ENCODE measurements at regions not wholly inside any gene's neighbourhood (a gene's known extent, or its start where the extent isn't known, plus 50 kb on each side); places are given as distances from the start of the nearest gene placed in this dataset.

- H3K4me3 ChIP-seq (ENCODE audit: low read length): no peak overlapping the region
- no peaks in the 10 kb centered on the region for H3K36me3 ChIP-seq (ENCODE audit: insufficient read depth, low read length)
- peaks cover 2% of the 10 kb centered on the region for H3K9me3 ChIP-seq (ENCODE audit: low read length)
- no peaks in the 10 kb centered on the region for H3K27me3 ChIP-seq (ENCODE audit: insufficient read depth, low read length)
- H3K4me1 ChIP-seq (ENCODE audit: insufficient read depth, low read length): peaks cover 13% of the 10 kb centered on the region
- H2AFZ ChIP-seq (ENCODE audit: low read depth, low read length): no peak overlapping the region
Observed at GRCh38 chr2:134178138-134178877, 75.6 kb upstream of the MGAT5 start.

DNA sequence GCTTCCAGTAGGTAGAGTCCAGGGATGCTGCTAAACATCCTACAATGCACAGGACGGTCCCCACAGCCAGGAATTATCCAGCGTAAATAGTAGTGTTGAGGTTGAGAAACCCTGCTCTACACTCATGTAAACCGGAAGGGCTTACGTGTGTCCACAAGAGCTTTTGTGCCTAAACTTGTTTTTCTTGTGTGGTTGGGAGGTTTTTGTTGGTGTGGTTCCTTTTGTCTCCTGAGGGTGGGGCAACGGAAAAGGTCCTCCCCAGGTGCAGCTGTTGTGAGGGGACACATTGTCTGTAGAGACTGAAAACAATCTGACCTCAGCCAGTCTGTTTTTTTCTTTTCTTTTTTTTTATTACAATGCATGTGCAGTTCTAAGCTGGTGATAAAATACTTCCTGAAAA is 72.7 kb upstream of the MGAT5 start:
- H3K27me3 ChIP-seq (ENCODE audit: insufficient read depth, low read length): no peaks in the 10 kb centered on the region
- no peak overlapping the region for H3K4me3 ChIP-seq (ENCODE audit: low read length)
- no peak overlapping the region for H2AFZ ChIP-seq (ENCODE audit: low read depth, low read length)
- no peaks in the 10 kb centered on the region for H3K36me3 ChIP-seq (ENCODE audit: insufficient read depth, low read length)
- H3K9me3 ChIP-seq (ENCODE audit: low read length): peaks cover 2% of the 10 kb centered on the region
- peaks cover 13% of the 10 kb centered on the region for H3K4me1 ChIP-seq (ENCODE audit: insufficient read depth, low read length)

DNA sequence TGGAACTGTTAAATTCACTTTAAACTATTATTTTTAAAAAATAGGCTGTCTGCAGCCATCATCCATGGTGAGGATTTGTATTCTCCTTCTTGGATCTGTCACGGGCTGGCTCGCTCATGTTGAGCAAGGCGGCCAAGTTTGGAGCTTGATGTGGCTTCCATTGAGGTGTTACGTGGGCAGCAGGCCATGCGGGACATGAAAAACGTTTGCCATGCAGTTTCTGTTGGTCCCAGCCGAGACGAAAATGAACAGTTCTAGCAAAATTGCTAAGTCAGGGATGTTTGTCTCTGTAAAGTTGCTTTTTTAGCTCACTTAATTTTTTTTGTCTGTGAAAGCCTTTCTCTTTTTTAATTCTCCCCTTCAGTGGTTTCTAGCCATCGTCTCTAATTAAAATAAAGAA is 70.2 kb upstream of the MGAT5 start:
- Histone ChIP-seq H3K4me3 (ENCODE audit: low read length) (no peak overlapping the region), H3K36me3 (ENCODE audit: insufficient read depth, low read length) (no peaks in the 10 kb centered on the region), H3K4me1 (ENCODE audit: insufficient read depth, low read length) (no peaks in the 10 kb centered on the region), H2AFZ (ENCODE audit: low read depth, low read length) (no peak overlapping the region), H3K27me3 (ENCODE audit: insufficient read depth, low read length) (no peaks in the 10 kb centered on the region), H3K9me3 (ENCODE audit: low read length) (peaks cover 2% of the 10 kb centered on the region)

GRCh38 chr2:134185639-134186038 is 68.2 kb upstream of the MGAT5 start:
- Histone ChIP-seq H3K4me3 (ENCODE audit: low read length) (no peak overlapping the region), H3K4me1 (ENCODE audit: insufficient read depth, low read length) (no peaks in the 10 kb centered on the region), H2AFZ (ENCODE audit: low read depth, low read length) (no peak overlapping the region), H3K36me3 (ENCODE audit: insufficient read depth, low read length) (no peaks in the 10 kb centered on the region), H3K9me3 (ENCODE audit: low read length) (peaks cover 2% of the 10 kb centered on the region), H3K27me3 (ENCODE audit: insufficient read depth, low read length) (no peaks in the 10 kb centered on the region)

- no peaks in the 10 kb centered on the region for H3K27me3 ChIP-seq (ENCODE audit: insufficient read depth, low read length)
- H3K4me1 ChIP-seq (ENCODE audit: insufficient read depth, low read length): no peaks in the 10 kb centered on the region
- peaks cover 5% of the 10 kb centered on the region for H3K9me3 ChIP-seq (ENCODE audit: low read length)
- no peak overlapping the region for H2AFZ ChIP-seq (ENCODE audit: low read depth, low read length)
- H3K4me3 ChIP-seq (ENCODE audit: low read length): no peak overlapping the region
- no peaks in the 10 kb centered on the region for H3K36me3 ChIP-seq (ENCODE audit: insufficient read depth, low read length)
Observed at GRCh38 chr2:134189009-134189720, 64.7 kb upstream of the MGAT5 start.

DNA sequence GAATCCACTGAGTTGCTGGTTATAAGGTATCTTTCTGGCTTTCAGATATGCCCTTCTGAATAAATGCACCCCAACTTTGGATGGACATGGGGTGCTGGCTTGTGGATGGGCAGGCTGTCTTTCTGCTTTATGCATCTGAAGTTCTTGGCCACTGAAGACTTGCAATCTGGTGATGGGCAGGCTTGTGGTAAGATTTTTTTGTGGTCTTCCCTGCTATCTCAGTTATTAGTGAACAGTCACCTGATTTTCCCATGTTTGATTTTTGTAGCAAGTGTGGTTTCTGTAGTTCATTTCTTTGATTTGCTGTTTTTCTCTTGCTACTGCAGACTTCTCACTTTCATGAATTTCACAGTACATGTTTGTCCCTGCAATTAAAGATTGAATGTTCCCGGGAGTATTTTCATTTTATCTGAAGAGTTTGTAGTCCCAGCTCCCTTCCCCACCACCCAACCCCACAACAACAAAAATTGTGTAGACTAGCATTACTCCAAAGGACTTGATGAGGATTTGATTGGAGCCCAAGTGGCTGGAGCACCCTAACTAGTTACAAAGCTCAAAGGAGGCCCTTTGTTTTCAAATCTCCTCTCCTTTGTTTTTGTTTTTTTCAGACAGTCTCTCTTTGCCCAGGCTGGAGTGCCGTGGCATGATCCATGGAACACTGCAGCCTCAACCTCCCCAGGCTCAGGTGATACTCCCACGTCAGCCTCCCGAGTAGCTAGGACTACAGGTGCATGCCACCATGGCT is 63.6 kb upstream of the MGAT5 start:
- no peaks in the 10 kb centered on the region for H3K27me3 ChIP-seq (ENCODE audit: insufficient read depth, low read length)
- H3K4me3 ChIP-seq (ENCODE audit: low read length): no peak overlapping the region
- H3K36me3 ChIP-seq (ENCODE audit: insufficient read depth, low read length): no peaks in the 10 kb centered on the region
- H3K4me1 ChIP-seq (ENCODE audit: insufficient read depth, low read length): no peaks in the 10 kb centered on the region
- peaks cover 5% of the 10 kb centered on the region for H3K9me3 ChIP-seq (ENCODE audit: low read length)
- no peak overlapping the region for H2AFZ ChIP-seq (ENCODE audit: low read depth, low read length)

DNA sequence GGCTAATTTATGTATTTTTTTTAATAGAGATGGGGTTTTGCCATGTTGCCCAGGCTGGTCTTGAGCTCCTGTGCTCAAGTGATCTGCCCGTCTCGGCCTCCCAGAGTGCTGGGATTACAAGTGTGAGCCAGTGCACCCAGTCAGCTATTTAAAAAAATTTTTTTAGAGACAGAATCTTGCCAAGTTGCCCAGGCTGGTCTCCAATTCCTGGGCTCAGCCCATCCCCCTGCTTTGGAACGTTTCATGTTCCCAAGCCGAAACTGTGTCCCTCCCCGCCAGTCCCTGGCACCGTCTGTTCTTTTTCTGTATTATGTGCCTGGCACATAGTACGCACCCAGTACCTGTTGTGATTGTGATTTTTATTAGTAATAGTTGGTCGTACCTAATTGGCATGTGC is 63.1 kb upstream of the MGAT5 start:
- Histone ChIP-seq H3K9me3 (ENCODE audit: low read length) (peaks cover 5% of the 10 kb centered on the region), H3K36me3 (ENCODE audit: insufficient read depth, low read length) (no peaks in the 10 kb centered on the region), H3K4me3 (ENCODE audit: low read length) (no peak overlapping the region), H3K27me3 (ENCODE audit: insufficient read depth, low read length) (no peaks in the 10 kb centered on the region), H2AFZ (ENCODE audit: low read depth, low read length) (no peak overlapping the region), H3K4me1 (ENCODE audit: insufficient read depth, low read length) (no peaks in the 10 kb centered on the region)

GRCh38 chr2:134191835-134192234 is 62.0 kb upstream of the MGAT5 start:
- no peak overlapping the region for H3K4me3 ChIP-seq (ENCODE audit: low read length)

GRCh38 chr2:134193006-134193405 is 60.9 kb upstream of the MGAT5 start:
- Histone ChIP-seq H3K9me3 (ENCODE audit: low read length) (peaks cover 5% of the 10 kb centered on the region), H2AFZ (ENCODE audit: low read depth, low read length) (no peak overlapping the region), H3K27me3 (ENCODE audit: insufficient read depth, low read length) (no peaks in the 10 kb centered on the region), H3K4me3 (ENCODE audit: low read length) (no peak overlapping the region), H3K4me1 (ENCODE audit: insufficient read depth, low read length) (no peaks in the 10 kb centered on the region), H3K36me3 (ENCODE audit: insufficient read depth, low read length) (no peaks in the 10 kb centered on the region)

More at GRCh38 chr2:134191835-134192234, 62.0 kb upstream of the MGAT5 start:
- Histone ChIP-seq H3K4me1 (ENCODE audit: insufficient read depth, low read length) (no peaks in the 10 kb centered on the region), H3K36me3 (ENCODE audit: insufficient read depth, low read length) (no peaks in the 10 kb centered on the region), H3K27me3 (ENCODE audit: insufficient read depth, low read length) (no peaks in the 10 kb centered on the region), H3K9me3 (ENCODE audit: low read length) (peaks cover 5% of the 10 kb centered on the region), H2AFZ (ENCODE audit: low read depth, low read length) (no peak overlapping the region)

DNA sequence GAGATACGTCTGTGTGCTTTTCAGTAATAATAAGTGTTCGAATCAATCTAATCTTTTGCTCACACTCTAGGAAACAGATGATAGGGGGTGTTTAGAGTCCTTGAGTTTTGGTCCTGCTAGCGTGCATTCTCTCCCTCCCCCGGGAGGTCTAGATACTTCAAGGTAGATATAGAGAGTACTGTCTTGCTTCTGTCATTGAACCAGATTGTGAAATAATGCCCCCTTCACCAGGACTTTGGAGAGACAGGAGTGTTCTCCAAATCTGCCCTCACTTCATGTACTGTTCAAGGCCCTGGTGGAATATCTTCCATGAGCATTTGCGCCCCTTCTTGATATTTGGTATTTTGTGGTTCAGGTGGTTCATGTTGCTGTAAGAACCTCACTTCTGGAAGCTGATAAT is 59.4 kb upstream of the MGAT5 start:
- H3K27me3 ChIP-seq (ENCODE audit: insufficient read depth, low read length): no peaks in the 10 kb centered on the region
- no peak overlapping the region for H2AFZ ChIP-seq (ENCODE audit: low read depth, low read length)
- H3K4me1 ChIP-seq (ENCODE audit: insufficient read depth, low read length): no peaks in the 10 kb centered on the region
- no peak overlapping the region for H3K4me3 ChIP-seq (ENCODE audit: low read length)
- H3K36me3 ChIP-seq (ENCODE audit: insufficient read depth, low read length): no peaks in the 10 kb centered on the region
- H3K9me3 ChIP-seq (ENCODE audit: low read length): peaks cover 5% of the 10 kb centered on the region

DNA sequence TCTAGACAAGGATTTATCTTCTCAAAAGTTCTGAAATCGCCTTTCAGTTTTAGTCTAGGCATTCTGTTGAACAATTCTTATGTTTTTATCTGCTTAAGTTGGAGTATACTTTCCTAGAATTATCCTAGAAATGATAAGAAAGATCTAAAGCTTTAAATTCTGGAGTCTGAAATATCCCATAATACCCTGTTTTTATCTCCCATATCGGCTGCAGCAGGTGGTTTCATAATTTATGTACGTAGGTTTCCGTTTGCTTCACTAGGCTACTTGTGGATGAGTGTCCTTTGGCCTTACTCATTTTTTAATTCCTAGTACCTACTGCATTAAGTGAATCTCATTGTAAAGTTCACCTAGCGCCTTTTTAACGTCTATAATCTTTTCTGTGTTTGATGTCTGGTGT is 58.5 kb upstream of the MGAT5 start:
- H3K4me3 ChIP-seq (ENCODE audit: low read length): no peak overlapping the region
- no peaks in the 10 kb centered on the region for H3K36me3 ChIP-seq (ENCODE audit: insufficient read depth, low read length)
- no peaks in the 10 kb centered on the region for H3K4me1 ChIP-seq (ENCODE audit: insufficient read depth, low read length)
- H3K27me3 ChIP-seq (ENCODE audit: insufficient read depth, low read length): no peaks in the 10 kb centered on the region
- peaks cover 5% of the 10 kb centered on the region for H3K9me3 ChIP-seq (ENCODE audit: low read length)
- no peak overlapping the region for H2AFZ ChIP-seq (ENCODE audit: low read depth, low read length)

- H3K36me3 ChIP-seq (ENCODE audit: insufficient read depth, low read length): no peaks in the 10 kb centered on the region
- no peaks in the 10 kb centered on the region for H3K27me3 ChIP-seq (ENCODE audit: insufficient read depth, low read length)
- H2AFZ ChIP-seq (ENCODE audit: low read depth, low read length): no peak overlapping the region
- H3K4me1 ChIP-seq (ENCODE audit: insufficient read depth, low read length): peaks cover 17% of the 10 kb centered on the region
- no peaks in the 10 kb centered on the region for H3K9me3 ChIP-seq (ENCODE audit: low read length)
- H3K4me3 ChIP-seq (ENCODE audit: low read length): no peak overlapping the region
Observed at GRCh38 chr2:134197445-134197844, 56.4 kb upstream of the MGAT5 start.

GRCh38 chr2:134198006-134198634 is 55.8 kb upstream of the MGAT5 start:
- Histone ChIP-seq H3K4me1 (ENCODE audit: insufficient read depth, low read length) (peaks cover 17% of the 10 kb centered on the region), H3K4me3 (ENCODE audit: low read length) (no peak overlapping the region), H2AFZ (ENCODE audit: low read depth, low read length) (no peak overlapping the region), H3K9me3 (ENCODE audit: low read length) (no peaks in the 10 kb centered on the region), H3K36me3 (ENCODE audit: insufficient read depth, low read length) (no peaks in the 10 kb centered on the region), H3K27me3 (ENCODE audit: insufficient read depth, low read length) (no peaks in the 10 kb centered on the region)
